Epithelial cell of esophagus (primary cell): ENCODE measurements at regions not wholly inside any gene's neighbourhood (a gene's known extent, or its start where the extent isn't known, plus 50 kb on each side); places are given as distances from the start of the nearest gene placed in this dataset.

Source experiments
- DNase-seq: peaks from one replicate; pipeline ENCODE4 v3.0.0; 2010; ENCODE audit warnings: low read depth
- H3K4me3 ChIP-seq: 2 replicates; pipeline ENCODE4 v1.5.1; 2011; ENCODE audit warnings: mild to moderate bottlenecking, low read length, control low read depth
- TF ChIP-seq, protein P1 (sequence below): IDR thresholded peaks from 2 replicates; pipeline ENCODE4 v1.5.1; 2011; ENCODE audit warnings: low read depth, mild to moderate bottlenecking, low read length, control low read depth, inconsistent platforms; ENCODE audit not compliant: insufficient read depth; ENCODE audit errors: missing control alignments

DNA sequence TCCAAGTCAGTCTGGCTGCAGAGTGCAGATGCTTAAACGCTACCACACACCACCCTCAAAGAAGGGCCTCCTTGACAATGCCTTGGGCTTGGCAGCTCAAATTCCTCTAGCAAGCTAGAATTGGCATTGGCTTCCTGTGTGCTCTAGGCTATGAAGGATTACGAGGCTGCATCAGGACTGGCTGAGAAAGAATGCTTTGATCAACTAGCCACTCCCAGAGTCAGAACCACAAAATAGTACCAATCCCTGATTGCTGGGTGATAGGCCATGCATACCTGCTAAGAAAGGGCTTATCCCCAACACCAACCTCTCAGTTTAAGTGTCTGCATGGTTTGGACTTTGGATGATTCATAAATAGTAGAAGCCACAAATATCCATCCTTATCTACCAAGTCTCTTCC, 504.9 kb downstream of the OMA1 start:
- H3K4me3 ChIP-seq = no peak overlapping the region
- TF ChIP-seq, protein P1, sequence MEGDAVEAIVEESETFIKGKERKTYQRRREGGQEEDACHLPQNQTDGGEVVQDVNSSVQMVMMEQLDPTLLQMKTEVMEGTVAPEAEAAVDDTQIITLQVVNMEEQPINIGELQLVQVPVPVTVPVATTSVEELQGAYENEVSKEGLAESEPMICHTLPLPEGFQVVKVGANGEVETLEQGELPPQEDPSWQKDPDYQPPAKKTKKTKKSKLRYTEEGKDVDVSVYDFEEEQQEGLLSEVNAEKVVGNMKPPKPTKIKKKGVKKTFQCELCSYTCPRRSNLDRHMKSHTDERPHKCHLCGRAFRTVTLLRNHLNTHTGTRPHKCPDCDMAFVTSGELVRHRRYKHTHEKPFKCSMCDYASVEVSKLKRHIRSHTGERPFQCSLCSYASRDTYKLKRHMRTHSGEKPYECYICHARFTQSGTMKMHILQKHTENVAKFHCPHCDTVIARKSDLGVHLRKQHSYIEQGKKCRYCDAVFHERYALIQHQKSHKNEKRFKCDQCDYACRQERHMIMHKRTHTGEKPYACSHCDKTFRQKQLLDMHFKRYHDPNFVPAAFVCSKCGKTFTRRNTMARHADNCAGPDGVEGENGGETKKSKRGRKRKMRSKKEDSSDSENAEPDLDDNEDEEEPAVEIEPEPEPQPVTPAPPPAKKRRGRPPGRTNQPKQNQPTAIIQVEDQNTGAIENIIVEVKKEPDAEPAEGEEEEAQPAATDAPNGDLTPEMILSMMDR = no peak
- peak; percentile 38 for DNase-seq

DNA sequence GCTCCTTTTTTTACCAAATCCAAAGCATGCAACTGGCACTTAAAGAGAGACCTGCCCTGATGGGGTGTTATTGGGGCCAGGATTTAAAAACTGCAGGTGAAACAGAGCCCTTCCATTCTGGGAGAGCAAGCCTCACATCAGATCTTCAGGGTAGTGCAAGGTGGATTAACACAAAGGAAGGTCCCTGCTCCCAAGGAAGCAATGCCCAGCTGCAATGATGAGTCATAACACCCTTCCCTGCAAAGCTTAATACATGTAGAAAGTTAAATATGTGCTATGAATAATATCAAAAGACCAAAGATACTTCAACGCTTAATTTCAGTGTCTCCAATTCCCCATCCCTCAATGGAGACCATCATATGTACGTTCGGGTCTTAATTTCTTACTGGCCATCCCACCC, 508.0 kb downstream of the OMA1 start:
- TF ChIP-seq, protein P1 = no peak
- peak; percentile 33 for DNase-seq
- no peak overlapping the region for H3K4me3 ChIP-seq

DNA sequence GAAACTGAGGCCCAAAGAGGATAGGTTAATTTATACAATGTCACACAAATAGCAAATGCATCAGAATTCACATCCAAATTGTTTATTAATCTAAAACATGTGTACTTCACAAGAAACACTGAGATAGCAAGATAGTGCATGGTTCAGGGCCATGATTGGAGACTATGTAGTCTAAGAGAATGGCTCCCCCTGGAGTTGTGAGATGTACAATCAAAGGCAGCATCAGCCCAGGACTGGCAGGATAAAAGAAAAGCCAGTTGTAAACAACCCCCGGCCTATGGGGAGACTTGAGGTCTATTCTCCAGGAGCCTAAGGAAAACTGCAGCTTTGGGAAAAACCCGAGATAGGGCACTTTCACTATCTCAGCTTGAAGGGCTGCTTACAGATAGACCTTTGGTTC, 511.0 kb downstream of the OMA1 start:
- TF ChIP-seq, protein P1 = peak; percentile 37
- no peak overlapping the region for H3K4me3 ChIP-seq
- DNase-seq = peak; percentile 40

- DNase-seq = no peak
- TF ChIP-seq, protein P1 = no peak
Observed at GRCh38 chr1:58033311-58033710, 513.2 kb downstream of the OMA1 start.

GRCh38 chr1:58032611-58033073, 513.9 kb downstream of the OMA1 start:
- DNase-seq = no peak
- no peak overlapping the region for H3K4me3 ChIP-seq
- TF ChIP-seq, protein P1 = no peak

More at GRCh38 chr1:58033311-58033710, 513.2 kb downstream of the OMA1 start:
- no peak overlapping the region for H3K4me3 ChIP-seq

- DNase-seq = no peak
- no peak overlapping the region for H3K4me3 ChIP-seq
- TF ChIP-seq, protein P1 = no peak
Observed at GRCh38 chr1:58031416-58031815, 515.1 kb downstream of the OMA1 start.

- TF ChIP-seq, protein P1 = no peak
- no peak for DNase-seq
- no peak overlapping the region for H3K4me3 ChIP-seq
Observed at GRCh38 chr1:58030456-58030855, 516.1 kb downstream of the OMA1 start.
